ENCODE measurements at regions not wholly inside any gene's neighbourhood (a gene's known extent, or its start where the extent isn't known, plus 50 kb on each side); places are given as distances from the start of the nearest gene placed in this dataset.
"Not testable (repeated sequence)": the region's sequence is repeated elsewhere in the genome, so short reads cannot be mapped to it uniquely, and the experiment has no call there.

DNA sequence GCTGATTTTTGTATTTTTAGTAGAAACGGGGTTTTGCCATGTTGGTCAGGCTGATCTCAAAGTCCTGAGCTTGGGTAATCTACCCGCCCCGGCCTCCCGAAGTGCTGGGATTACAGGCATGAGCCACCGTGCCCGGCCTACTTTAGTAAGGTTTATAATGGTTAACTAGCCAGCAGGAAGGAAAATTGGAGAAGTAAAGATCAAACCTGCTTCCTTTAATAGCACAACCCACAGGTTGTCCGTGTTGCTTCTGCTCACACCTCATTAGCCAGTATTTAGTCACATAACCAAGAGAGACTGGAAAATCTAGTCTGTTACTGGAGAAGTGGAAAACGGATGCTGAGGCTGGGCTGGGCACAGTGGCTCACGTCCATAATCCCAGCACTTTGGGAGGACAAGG, 51.9 kb upstream of the TBL1XR1 start:
- DNase-seq = no peak

DNA sequence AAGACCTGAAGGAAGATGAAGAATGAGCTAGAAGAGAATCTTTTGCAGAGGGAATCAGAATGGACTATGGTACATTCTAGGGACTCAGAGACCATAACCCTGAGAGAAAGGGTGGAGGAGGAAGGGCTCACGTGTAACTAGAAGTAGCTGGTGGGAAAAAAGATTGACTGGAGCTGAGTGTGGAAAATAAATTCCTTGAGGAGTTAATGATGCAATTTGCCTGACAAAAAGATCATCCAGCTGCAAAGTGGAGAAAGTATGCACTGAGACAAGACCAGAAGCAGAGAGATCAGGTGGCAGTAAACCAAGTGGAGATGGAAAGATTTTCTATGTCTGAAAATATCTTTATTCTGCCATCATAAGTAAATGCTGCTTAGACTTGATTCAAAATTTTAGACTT, 52.9 kb upstream of the TBL1XR1 start:
- no peak for DNase-seq

DNA sequence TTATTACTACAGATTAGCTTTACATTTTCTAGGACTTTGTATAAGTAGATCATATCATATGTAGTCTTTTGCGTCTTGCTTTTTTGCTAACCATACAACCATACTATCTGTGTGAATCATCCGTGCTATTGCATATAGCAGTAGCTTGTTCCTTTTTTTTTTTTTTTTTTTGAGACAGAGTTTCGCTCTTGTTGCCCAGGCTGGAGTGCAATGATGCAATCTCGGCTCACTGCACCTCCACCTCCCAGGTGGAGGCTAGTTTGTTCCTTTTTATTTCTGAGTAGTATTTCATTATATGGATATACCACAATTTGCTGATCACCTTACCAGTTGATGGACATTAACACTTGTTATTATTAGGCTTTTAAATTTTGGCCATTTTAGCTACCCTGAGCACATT, 54.5 kb upstream of the TBL1XR1 start:
- DNase-seq = no peak

DNA sequence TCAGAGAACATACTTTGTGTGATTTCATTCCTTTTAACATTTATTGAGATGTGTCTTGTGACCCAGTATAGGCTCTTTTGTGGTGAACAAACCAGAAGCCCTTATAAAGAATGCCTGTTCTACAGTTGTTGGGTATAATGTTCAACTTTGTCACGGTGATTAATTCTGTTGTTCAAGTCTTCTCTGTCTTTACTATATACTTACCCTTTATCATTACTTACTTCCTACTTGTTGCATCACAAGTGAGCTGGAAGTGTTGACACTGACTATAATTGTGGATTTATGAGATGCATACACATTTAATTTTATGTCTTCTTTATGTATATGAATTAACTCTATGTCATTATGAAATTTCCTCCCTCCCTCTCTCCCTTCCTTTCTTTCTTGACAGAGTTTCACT, 59.7 kb upstream of the TBL1XR1 start:
- no peak for DNase-seq

DNA sequence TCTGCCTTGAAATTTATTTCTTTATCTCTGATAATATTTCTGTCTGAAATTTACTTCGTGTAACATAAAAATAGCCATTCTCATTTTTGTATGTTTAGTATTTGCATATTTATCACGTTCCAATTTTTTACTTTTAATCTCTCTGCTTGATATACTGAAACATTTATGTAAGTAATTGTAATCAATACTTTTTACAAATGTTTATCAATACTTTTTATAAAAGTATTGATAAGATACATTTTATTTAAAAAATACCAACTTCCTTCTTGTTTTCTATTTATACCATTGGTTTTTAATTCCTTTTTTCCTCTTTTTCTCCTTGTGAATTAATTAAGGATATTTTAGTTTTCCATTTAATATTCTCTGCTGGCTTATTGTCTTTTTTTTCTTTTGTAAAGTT, 60.3 kb upstream of the TBL1XR1 start:
- no peak for DNase-seq

DNA sequence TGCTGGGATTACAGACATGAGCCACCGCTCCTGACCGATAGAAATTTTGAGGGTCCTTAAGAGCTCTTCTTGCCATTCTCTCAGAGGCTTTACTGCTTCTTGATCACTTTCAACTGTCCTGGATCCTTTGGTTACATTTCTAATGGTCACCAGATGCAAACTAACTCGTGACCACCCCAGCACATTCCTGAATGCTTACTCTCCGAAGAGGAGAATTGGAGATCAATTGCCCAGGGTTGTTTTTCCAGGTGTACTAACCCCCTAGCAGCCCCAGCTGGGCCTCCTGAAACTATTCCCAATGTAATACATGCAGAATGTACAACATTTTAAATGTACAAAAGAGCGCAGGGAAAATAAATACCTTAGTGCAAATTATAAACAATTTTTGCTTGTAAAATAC, 65.1 kb upstream of the TBL1XR1 start:
- DNase-seq = no peak

DNA sequence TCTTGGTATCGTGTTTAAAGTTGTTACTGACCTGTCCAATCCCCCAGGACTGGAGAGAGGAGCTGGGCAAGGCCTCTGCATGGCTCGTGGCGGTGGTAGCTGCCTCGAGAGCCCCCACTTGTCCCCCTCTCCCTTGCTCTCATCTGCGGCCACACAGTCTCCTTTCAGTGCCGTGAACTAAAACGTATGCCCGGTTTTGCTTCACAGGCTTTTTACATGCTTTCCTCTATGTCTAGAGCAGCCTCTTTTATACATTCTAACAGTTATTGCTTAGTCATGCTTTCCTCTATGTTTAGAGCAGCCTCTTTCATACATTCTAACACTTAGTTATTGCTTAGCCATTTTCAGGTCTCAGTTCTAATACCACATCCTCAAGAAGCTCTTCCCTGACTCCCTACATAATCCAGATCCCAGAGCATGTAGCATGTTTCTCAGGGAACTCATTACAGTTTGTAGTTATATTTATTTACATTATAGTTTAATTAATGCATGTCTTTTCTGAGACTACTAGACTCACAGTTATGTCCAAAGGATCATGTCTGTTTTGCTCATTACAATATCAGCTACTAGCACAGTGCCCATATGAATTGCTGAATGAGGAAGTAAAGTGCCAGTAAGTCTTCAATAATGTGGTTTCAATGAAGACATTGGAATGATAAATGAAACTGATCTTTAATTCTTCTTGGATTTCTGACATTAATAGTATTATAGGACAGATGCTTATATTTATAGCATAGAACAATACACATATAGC, 66.5 kb upstream of the TBL1XR1 start:
- no peak for DNase-seq

DNA sequence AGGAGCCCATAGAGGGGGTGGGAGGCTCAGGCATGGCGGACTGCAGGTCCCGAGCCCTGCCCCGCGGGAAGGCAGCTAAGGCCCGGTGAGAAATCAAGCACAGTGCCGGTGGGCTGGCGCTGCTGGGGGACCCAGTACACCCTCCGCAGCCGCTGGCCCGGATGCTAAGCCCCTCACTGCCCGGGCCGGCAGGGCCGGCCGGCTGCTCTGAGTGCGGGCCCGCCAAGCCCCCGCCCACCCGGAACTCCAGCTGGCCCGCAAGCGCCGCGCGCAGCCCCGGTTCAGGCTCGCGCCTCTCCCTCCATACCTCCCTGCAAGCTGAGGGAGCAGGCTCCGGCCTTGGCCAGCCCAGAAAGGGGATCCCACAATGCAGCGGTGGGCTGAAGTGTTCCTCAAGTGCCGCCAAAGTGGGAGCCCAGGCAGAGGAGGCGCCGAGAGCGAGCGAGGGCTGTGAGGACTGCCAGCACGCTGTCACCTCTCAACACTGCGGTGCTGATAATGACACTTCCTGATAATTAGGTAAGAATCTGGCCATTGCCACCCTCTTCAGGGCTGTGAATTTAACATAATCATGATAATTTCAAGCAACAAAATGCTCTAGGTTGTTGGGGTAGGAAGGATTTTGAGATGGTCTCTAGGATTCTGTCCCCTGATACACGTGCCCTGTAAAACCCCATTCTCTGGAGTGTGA, 74.7 kb upstream of the TBL1XR1 start:
- DNase-seq = not testable (repeated sequence)

DNA sequence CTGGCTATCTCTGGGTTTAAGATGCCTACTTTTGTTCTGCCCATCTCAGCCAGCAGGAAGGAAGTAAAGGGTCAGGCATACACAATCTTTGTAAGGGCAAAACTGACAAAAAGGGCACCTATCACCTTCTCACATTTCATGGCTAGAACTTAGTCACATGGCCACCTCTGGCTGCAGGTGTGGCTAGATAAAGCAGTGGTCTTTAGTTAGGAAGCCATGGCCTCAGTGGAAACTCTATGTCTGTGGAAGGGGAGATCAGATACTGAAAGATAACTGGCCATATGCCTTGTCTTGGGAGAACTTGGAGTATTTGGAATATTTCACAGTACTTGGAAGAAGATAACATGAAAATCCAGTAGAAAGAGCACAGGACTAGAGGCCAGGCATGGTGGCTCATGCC, 80.7 kb upstream of the TBL1XR1 start:
- no peak for DNase-seq

DNA sequence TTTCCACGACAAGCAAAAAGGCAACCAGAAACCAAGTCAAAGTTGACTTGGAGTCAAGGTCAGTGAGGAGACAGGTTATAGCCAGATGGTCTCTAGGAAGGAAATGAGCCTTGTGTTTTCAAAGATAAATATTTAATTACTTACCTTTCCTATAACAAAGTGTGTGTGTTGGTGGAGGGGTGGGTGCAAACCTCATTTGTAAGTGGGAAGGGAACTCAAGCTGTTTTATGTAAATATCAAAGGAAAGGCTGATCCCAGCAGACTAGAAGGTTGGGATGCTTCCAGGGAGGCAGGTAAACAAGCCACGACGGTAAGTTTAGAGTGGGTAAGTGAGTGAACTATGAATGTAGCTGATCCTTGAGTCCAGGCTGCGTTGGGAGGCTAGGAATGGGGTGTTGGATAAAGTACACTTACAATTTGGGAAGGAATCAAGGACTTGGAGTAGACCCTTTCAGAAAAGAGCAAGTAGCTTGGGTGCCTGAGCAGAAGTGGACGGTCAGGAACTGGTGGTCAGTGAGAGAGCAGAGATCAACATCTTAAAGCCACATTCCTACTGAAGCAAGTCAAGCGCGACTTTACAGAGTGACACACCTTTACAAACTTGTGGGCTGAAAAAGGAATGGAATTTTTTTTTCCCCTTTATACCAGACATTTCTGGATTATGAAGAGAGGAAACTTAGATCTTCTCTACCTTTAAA, 82.0 kb upstream of the TBL1XR1 start:
- no peak for DNase-seq

DNA sequence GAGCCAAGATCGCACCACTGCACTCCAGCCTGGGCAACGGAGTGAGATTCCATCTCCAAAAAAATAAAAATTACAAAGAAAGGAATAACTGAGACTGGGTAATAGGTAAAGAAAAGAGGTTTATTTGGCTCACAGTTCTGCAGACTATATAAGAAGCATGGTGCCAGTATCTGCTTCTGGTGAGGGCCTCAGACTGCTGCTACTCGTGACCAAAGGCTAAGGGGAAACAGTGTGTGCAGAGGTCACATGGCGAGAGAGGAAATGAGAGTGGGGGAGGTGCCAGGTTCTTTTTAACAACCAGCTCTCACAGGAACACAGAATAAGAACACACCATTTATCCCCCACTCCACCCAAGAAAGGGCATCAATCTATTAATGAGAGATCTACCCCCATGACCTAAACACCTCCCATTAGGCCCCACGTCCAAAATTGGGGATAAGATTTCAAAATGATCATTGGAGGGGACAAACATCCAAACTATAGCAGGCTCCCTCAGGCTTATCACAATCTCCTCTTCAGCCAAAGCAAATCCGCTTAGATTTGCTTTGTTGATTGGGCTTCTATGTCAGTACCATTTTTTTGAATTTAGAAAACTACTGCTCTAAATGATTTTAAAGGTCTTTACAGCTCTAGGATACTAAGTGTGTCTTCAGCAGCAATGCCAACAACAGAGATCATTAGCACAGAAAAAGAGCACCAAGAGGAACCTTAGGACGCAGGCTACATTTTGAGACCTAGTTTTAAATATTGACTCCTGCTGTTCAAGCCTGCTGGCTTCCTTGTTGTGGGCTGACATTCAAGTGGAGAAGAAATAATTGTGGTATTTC, 84.2 kb upstream of the TBL1XR1 start:
- DNase-seq = no peak

DNA sequence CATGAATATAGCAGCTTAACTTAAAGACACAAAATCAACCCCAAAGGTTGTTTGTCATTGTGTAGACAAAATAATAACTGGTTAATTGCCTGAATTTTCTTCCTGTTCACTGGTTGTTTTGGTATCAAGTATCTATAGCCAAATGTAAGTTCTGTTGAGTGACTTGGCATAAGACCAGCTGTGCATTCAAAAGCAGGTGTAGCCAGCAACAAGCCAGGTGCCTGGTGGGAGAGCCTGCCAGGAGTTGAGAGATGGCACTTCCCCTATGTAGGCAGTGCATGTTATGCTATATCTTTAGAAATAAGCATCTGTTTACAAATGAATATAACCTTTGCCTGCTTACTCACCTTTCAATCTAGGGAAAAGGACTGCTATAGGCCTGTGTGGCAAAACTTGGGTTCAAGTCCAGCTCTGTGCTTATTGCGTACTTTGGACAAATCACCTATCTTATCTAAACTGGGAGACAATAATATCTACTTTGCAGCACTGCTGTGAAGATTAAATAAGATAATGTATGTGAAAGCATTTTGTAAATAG, 84.9 kb upstream of the TBL1XR1 start:
- DNase-seq = no peak

DNA sequence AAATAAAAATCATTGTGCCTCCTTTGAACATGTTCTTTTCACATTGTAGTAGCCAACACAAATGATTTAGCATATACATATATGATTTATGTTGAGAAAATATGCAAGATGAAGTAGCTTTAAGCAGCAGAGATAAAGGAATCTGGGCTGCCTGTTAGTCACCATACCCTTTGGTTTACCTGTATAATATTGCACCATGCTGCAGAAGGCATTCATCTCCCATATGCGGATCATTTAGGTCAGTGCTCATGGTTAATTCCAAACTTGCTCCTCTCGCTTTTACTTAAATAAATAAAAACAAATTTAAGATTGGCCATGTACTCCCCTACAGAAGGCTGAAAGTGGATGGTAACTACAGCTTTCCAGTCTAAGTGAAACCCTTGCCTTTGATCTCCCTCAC, 86.7 kb upstream of the TBL1XR1 start:
- no peak for DNase-seq

DNA sequence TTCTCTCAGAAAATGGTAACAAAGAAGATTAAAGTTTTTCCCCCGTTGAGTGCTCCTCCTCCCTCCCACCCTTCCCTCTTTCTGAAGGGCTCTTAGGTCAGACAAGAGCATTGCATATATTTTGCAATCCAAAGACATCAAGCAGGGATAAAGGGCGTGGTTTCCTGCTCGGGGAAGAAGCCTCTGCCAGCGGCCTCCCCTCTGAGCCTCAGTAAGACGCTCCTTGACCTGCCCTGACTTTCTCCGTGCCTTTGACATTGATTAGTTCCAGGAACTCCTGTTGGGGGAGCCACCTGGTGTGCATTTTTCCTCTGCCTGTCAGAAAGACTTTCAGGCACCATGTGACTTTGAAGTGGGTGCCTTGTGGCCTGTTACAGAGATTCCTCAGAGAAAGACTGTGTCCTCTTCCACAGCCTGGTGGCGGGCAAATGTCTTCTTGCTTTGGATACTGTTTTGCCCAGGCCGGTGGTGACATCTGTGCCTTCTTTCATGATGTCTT, 87.2 kb upstream of the TBL1XR1 start:
- DNase-seq = peak; percentile 11 to 21

DNA sequence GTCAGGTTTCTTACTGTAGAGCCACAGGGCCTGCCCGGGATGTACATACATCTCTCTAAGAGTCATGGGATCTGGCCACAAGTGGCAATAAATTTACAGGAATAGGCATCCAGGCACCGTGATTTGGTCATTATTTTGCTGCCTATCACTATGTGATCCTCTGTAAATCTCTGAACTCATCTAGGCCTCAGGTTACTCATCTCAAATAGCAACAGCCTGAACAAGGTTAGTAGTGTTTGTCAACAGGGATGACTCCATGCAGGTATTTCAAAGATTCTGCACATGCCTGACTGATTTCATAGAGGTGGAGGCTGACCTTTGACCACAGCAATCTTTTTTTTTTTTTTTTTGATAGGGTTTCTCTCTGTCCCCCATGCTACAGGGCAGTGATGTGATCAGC, 88.8 kb upstream of the TBL1XR1 start:
- no peak for DNase-seq

DNA sequence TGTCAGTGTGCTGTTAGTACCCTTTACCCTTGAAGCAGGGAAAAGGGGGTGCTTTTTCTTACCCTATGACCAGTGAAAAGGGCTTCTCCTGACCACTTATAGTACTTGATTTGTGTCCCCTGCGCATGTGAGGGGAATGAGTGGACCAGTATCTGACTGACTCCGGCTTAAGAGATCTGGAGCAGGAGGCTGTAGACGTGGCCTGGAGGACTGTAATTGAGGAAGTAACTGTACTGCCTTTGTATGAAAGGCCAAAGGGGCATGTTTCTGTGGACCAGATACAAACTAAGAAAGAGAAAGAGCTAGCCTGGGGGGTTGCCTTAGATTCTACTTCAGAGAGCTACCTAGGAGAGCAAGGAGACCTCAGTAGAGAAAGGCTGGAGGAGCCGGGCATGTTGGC, 89.9 kb upstream of the TBL1XR1 start:
- no peak for DNase-seq

DNA sequence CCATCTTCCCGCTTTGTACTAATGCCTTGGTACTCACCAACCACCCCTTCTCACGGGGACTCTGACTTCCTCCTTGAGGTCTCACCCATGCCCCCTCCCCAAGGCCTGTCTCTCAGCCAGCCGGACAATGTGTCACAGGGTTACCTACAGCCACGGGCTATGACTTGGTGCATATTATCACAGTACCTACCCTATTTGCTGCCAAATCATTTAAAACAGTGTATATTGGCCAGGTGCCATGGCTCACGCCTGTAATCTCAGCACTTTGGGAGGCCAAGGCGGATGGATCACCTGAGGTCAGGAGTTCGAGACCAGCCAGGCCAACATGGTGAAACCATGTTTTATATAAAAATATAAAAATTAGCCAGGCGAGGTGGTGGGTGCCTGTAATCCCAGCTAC, 93.4 kb upstream of the TBL1XR1 start:
- no peak for DNase-seq

DNA sequence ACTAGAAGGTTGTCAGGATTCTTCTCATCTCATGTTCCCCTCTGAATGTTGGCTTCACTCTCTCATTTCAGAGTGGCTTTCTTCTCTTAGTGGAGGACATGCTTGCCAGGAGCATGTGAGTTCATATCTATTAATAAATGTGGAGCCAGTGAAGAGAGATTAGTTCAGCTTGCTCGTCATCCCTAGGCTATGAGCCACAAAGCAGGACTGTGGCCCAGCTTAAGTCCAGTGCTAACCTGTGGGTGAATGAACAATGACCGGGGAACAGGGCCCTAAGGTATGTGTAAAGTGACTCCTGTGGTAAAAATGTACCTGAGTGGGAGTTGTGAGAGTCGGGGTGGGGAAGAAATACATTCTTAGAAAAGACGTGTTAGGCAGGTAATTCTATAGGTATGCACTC, 96.9 kb upstream of the TBL1XR1 start:
- DNase-seq = no peak

DNA sequence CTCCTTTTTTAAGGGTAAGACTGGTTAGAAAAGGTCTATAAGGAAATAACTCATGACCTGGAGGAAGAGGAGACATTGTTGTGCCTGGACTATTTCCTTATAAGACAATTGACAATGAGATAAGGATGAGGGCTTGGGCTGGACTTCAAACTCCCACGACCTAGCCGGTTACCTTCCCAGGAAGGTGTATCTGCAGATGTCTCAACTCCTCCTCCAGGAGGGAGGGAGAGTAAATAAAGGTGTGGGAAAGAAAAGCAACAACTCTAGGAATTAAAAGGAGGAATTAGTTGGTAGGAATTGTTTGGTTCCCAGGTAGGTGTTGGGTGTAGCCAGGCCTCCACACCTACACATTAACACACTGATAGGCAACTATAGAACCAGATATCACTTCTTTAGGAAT, 97.8 kb upstream of the TBL1XR1 start:
- no peak for DNase-seq

DNA sequence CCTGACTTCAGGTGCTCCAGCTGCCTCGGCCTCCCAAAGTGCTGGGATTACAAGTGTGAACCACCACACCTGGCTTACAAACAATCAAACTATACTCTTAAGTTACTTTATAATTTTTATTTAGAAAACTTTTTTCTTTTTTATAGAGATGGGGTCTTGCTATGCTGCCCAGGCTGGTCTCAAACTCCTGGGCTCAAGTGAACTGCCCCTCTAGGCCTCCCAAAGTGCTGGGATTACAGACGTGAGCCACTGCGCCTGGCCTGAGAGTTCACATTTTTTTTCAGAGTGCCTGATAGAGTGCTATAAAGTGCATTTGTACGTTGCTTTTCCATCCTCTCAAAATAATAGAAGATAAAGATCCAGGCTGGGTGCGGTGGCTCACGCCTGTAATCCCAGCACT, 102.0 kb upstream of the TBL1XR1 start:
- DNase-seq = no peak

DNA sequence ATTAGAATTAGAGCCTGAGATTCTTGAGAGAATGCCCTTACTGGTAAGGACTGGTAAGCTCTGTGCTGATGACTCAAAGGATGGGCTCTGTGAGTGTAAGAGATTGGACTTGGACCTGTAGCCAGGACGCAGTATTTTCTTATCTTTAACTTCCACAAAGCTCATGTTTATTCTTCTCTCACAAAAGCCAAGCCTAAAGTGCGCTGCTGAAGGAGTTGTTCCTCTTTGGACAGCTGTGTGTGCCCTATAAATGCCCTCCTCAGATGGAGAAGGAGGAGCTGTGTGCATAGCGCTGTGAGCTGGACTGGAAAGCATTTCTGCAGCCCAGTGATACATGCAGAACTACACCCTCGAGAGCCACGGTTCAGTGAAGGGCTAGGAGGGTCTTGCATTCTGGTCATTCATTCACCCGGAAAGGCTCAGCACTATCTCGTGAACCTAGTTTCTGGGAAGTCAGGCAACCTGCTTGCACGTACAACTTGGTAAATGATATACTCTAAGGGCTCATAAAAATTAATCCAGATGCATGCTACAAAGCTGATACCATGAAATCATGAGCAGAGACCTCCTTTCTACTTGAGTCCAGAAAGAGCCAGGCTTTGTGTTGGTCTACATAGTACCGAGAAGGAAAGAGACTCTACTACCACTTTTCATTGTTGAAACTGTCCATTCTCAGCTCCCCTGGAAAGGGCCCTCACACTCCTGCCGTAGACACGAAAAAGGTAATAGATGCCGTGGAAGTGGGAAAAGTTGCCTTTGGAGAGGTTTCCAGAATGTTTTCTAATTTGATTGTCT, 103.0 kb upstream of the TBL1XR1 start:
- DNase-seq = no peak

DNA sequence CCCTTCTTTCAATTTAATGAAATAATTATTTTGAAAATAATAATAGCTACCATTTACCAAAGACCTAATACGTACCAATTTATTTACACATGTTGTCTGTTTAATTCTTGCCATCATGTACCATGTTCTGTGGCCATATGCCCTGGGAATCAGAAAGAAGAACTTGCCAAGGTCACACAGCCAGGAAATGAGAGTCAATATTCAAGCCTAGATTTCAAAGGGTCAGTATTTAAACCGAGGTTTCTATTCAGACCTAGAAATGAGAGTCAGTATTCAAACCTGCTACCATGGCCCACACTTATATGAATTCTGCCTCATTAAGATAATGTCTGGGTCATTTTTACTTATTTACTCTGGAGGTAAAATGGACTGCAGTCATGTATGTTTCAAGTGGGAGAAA, 103.6 kb upstream of the TBL1XR1 start:
- DNase-seq = no peak

All from activated CD4-positive, alpha-beta T cell treated with anti-CD3 and anti-CD28 coated beads for 4 hours (primary cell).